ENCODE measurements at regions not wholly inside any gene's neighbourhood (a gene's known extent, or its start where the extent isn't known, plus 50 kb on each side); places are given as distances from the start of the nearest gene placed in this dataset.

GRCh38 chr5:131081374-131081773 lies 83.7 kb downstream of the HINT1 start (continued):
- no peak for TF ChIP-seq PRDM2 (tag by site-specific recombination; IDR thresholded peaks at IDR 0.05; ENCODE audit: borderline replicate concordance)

GRCh38 chr5:131079232-131079631 lies 85.8 kb downstream of the HINT1 start:
- TF ChIP-seq ZNF76 (tag by site-specific recombination; IDR thresholded peaks at IDR 0.05; ENCODE audit: borderline replicate concordance, low read depth) (no peak), ZBTB1 (tag by site-specific recombination; IDR thresholded peaks at IDR 0.05) (no peak), YY2 (tag by site-specific recombination; IDR thresholded peaks at IDR 0.05) (no peak), ZNF510 (tag by site-specific recombination; IDR thresholded peaks at IDR 0.05; ENCODE audit: insufficient replicate concordance) (no peak), ZNF610 (tag by site-specific recombination; IDR thresholded peaks at IDR 0.05; ENCODE audit: borderline replicate concordance) (no peak), ZBTB20 (tag by site-specific recombination; IDR thresholded peaks at IDR 0.05) (no peak), MZF1 (tag by site-specific recombination; IDR thresholded peaks at IDR 0.05; ENCODE audit: borderline replicate concordance) (no peak), ZBTB21 (tag by site-specific recombination; IDR thresholded peaks at IDR 0.05) (no peak), ZNF621 (tag by site-specific recombination; IDR thresholded peaks at IDR 0.05) (no peak), ZNF585B (tag by site-specific recombination; IDR thresholded peaks at IDR 0.05) (no peak), TRIM28 (IDR thresholded peaks at IDR 0.05; ENCODE audit: borderline replicate concordance, low read length) (no peak), ATF2 (tag by site-specific recombination; IDR thresholded peaks at IDR 0.05; ENCODE audit: low read depth) (no peak), ZNF792 (tag by site-specific recombination; IDR thresholded peaks at IDR 0.05) (no peak), ZNF223 (tag by site-specific recombination; IDR thresholded peaks at IDR 0.05) (no peak), ZNF664 (tag by site-specific recombination; IDR thresholded peaks at IDR 0.05) (no peak), ZNF785 (tag by site-specific recombination; IDR thresholded peaks at IDR 0.05) (no peak), ZNF473 (tag by site-specific recombination; IDR thresholded peaks at IDR 0.05) (no peak)
- TF ChIP-seq, protein P1, sequence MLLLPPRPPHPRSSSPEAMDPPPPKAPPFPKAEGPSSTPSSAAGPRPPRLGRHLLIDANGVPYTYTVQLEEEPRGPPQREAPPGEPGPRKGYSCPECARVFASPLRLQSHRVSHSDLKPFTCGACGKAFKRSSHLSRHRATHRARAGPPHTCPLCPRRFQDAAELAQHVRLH (tag by site-specific recombination; IDR thresholded peaks at IDR 0.05): no peak
- Histone ChIP-seq H3K4me3 (ENCODE audit: low read depth, low read length) (no peak overlapping the region), H3K9me3 (ENCODE audit: control insufficient read depth, insufficient read depth, low read depth, low read length) (no peaks in the 10 kb centered on the region), H3K27ac (ENCODE audit: extremely low read depth, low read depth, low read length) (no peak overlapping the region), H3K36me3 (ENCODE audit: control insufficient read depth in 2 of 2, insufficient read depth in 1 of 2, low read length in 2 of 2) (no peaks in the 10 kb centered on the region), H3K4me1 (ENCODE audit: control insufficient read depth, insufficient read depth, low read length) (no peaks in the 10 kb centered on the region)
- ChIA-PET POLR2A (no interaction called here), CTCF (no interaction called here)
